NCI-H345 treated with DMSO at 0.1 percent for 48 hours (cell line): ENCODE measurements at regions not wholly inside any gene's neighbourhood (a gene's known extent, or its start where the extent isn't known, plus 50 kb on each side); places are given as distances from the start of the nearest gene placed in this dataset.
"Not testable (repeated sequence)": the region's sequence is repeated elsewhere in the genome, so short reads cannot be mapped to it uniquely, and the experiment has no call there.

Experiments used
- DNase-seq: peaks from one replicate; lab custom pipeline; 2025; ENCODE audit not compliant: unreplicated experiment; lab: John Stamatoyannopoulos, UW

GRCh38 chr6:131490441-131490840 is 82.6 kb upstream of the ARG1 start:
- no peak for DNase-seq

- no peak for DNase-seq
These were observed 80.0 kb upstream of the ARG1 start for GRCh38 chr6:131492932-131493573.

- not testable (repeated sequence) for DNase-seq
These were observed 68.6 kb upstream of the ARG1 start for GRCh38 chr6:131504387-131504786.

GRCh38 chr6:131510094-131510493 is 62.9 kb upstream of the ARG1 start:
- DNase-seq = no peak

GRCh38 chr6:131510591-131510990 is 62.4 kb upstream of the ARG1 start:
- DNase-seq = no peak

GRCh38 chr6:131519670-131520436 is 53.2 kb upstream of the ARG1 start:
- peak; percentile 14 for DNase-seq
